HEK293T (cell line): ENCODE measurements at regions not wholly inside any gene's neighbourhood (a gene's known extent, or its start where the extent isn't known, plus 50 kb on each side); places are given as distances from the start of the nearest gene placed in this dataset.

Experiments
- FOXA1 ChIP-seq: fragments of 450-650 bp; IDR thresholded peaks from 2 replicates; pipeline ENCODE4 v1.6.1; 2016; ENCODE audit warnings: mild to moderate bottlenecking
- FOXM1 ChIP-seq: fragments of 450-650 bp; IDR thresholded peaks from 2 replicates; pipeline ENCODE4 v1.6.1; 2017; ENCODE audit warnings: mild to moderate bottlenecking, borderline replicate concordance

DNA sequence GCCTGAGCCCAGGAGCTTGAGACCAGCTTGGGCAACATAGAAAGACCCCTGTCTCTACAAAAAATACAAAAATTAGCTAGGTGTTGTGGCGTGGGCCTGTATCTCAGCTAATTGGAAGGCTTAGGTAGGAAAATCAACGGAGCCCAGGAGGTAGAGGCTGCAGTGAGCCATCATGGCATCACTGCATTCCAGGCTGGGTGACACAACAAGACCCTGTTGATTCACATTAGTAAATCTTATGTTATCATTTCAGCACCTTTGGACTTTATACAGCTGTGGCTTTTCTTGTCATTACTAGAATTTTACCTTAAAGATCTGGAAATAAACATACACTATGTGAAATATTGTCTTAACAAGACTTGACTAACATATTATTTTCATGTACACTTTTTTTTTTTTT lies 185.0 kb downstream of the ZNF608 start:
- no peak for TF ChIP-seq FOXA1
- no peak for TF ChIP-seq FOXM1
